Activated T-helper 17 cell treated with anti-CD3 and anti-CD28 coated beads, Interleukin-2, amount 50 U/mL, for 72 hours (primary cell): ENCODE measurements at regions not wholly inside any gene's neighbourhood (a gene's known extent, or its start where the extent isn't known, plus 50 kb on each side); places are given as distances from the start of the nearest gene placed in this dataset.

Source experiments
- ATAC-seq: fragments of 150-1000 bp; cut with Tn5 transposase; replicated peaks from 2 replicates; pipeline ENCODE4 v1.10.0; 2021; ENCODE audit warnings: mild to moderate bottlenecking, moderate library complexity
- H3K27ac Mint-ChIP-seq: one replicate; pipeline ENCODE4 v1.8.0; 2022; ENCODE audit warnings: mixed read lengths
- H3K27me3 Mint-ChIP-seq: one replicate; pipeline ENCODE4 v1.8.0; 2022; ENCODE audit warnings: mixed read lengths
- H3K36me3 Mint-ChIP-seq: one replicate; pipeline ENCODE4 v1.8.0; 2022; ENCODE audit warnings: low read depth, mild to moderate bottlenecking, mixed read lengths
- H3K4me1 Mint-ChIP-seq: one replicate; pipeline ENCODE4 v1.8.0; 2022; ENCODE audit warnings: mixed read lengths
- H3K4me3 Mint-ChIP-seq: one replicate; pipeline ENCODE4 v1.8.0; 2022; ENCODE audit warnings: mild to moderate bottlenecking, mixed read lengths
- H3K9me3 Mint-ChIP-seq: one replicate; pipeline ENCODE4 v1.8.0; 2022; ENCODE audit warnings: mixed read lengths

- Mint-ChIP-seq H3K9me3 (no peaks in the 10 kb centered on the region), H3K4me3 (no peak overlapping the region), H3K27ac (no peak overlapping the region), H3K27me3 (no peaks in the 10 kb centered on the region), H3K36me3 (no peaks in the 10 kb centered on the region), H3K4me1 (no peaks in the 10 kb centered on the region)
- ATAC-seq, result no peak
Measured at GRCh38 chr13:39100996-39101738, 62.9 kb downstream of the NHLRC3 start.

- Mint-ChIP-seq H3K4me1 (no peaks in the 10 kb centered on the region), H3K9me3 (no peaks in the 10 kb centered on the region), H3K27ac (no peak overlapping the region), H3K4me3 (no peak overlapping the region), H3K36me3 (no peaks in the 10 kb centered on the region), H3K27me3 (no peaks in the 10 kb centered on the region)
- no peak for ATAC-seq
Measured at GRCh38 chr13:39102981-39103490, 64.8 kb downstream of the NHLRC3 start.

- H3K9me3 Mint-ChIP-seq, result no peaks in the 10 kb centered on the region
- peaks cover 13% of the 10 kb centered on the region for H3K27me3 Mint-ChIP-seq
- no peak overlapping the region for H3K4me3 Mint-ChIP-seq
- no peaks in the 10 kb centered on the region for H3K4me1 Mint-ChIP-seq
- no peak for ATAC-seq
- H3K27ac Mint-ChIP-seq, result no peak overlapping the region
- no peaks in the 10 kb centered on the region for H3K36me3 Mint-ChIP-seq
Measured at GRCh38 chr13:39105110-39105509, 66.9 kb downstream of the NHLRC3 start.

DNA sequence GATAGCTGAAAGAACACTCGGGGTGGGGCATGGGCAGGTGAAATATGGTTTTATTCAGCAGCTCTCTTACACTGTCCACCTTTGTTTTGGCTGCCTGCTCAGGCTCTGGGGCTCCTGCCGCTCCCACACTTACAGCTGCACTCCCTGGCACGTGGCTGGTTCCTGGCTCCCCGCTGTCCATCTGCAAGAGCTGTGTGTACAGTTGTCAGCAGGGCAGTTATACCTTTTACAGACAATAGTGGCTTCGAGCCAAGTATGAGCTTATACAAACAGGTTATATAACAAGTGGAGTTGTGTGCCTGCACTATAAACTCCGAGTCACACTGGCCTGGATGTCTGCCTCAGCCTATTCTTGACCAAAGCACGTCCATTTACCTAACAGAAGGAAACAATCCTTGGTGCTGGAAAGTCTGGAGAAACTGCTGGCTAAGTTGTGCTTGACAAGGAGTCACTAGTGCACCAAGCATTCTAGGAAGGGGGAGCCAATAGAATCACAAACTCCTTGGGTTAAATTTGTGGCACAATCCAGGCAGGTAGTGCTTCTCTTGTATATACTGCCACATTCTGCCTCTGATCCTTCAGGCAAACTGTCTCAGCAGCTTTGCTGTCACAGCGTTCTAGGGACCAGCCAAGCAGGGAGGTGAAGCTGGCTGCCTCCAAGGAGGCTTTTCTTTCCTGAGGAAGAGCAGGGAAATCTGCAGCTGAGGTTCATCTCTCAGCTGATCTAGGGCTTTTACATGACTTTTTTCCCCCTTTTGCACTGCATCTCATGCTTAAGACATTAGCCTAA, 68.2 kb downstream of the NHLRC3 start:
- no peaks in the 10 kb centered on the region for H3K4me1 Mint-ChIP-seq
- H3K27ac Mint-ChIP-seq, result no peak overlapping the region
- peaks cover 13% of the 10 kb centered on the region for H3K27me3 Mint-ChIP-seq
- H3K9me3 Mint-ChIP-seq, result no peaks in the 10 kb centered on the region
- H3K4me3 Mint-ChIP-seq, result no peak overlapping the region
- H3K36me3 Mint-ChIP-seq, result no peaks in the 10 kb centered on the region
- ATAC-seq, result no peak

GRCh38 chr13:39107561-39107960, 69.3 kb downstream of the NHLRC3 start:
- Mint-ChIP-seq H3K27ac (no peak overlapping the region), H3K4me1 (no peaks in the 10 kb centered on the region), H3K9me3 (no peaks in the 10 kb centered on the region), H3K36me3 (no peaks in the 10 kb centered on the region), H3K4me3 (no peak overlapping the region), H3K27me3 (peaks cover 17% of the 10 kb centered on the region)
- no peak for ATAC-seq

DNA sequence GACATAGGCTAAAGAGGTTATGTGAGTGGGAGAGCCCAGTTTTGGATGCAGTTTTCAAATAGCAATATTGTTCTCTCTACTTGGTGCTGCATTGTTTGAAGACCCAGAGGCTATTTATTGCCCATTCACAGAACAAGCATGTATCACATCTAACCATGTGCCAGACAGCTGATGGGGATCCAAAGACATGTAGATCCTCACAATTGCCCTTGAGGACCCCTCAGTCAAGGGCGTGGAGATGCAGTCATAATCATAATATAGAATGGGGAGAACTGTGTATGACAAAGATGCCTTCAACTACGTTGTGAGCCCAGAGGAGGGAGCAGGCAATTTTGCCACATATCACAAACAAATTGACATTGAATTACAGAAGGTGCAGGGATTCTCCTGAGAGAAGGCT, 70.5 kb downstream of the NHLRC3 start:
- H3K27me3 Mint-ChIP-seq, result peaks cover 17% of the 10 kb centered on the region
- H3K4me3 Mint-ChIP-seq, result no peak overlapping the region
- H3K27ac Mint-ChIP-seq, result no peak overlapping the region
- no peak for ATAC-seq
- no peaks in the 10 kb centered on the region for H3K9me3 Mint-ChIP-seq
- H3K36me3 Mint-ChIP-seq, result no peaks in the 10 kb centered on the region
- H3K4me1 Mint-ChIP-seq, result no peaks in the 10 kb centered on the region

DNA sequence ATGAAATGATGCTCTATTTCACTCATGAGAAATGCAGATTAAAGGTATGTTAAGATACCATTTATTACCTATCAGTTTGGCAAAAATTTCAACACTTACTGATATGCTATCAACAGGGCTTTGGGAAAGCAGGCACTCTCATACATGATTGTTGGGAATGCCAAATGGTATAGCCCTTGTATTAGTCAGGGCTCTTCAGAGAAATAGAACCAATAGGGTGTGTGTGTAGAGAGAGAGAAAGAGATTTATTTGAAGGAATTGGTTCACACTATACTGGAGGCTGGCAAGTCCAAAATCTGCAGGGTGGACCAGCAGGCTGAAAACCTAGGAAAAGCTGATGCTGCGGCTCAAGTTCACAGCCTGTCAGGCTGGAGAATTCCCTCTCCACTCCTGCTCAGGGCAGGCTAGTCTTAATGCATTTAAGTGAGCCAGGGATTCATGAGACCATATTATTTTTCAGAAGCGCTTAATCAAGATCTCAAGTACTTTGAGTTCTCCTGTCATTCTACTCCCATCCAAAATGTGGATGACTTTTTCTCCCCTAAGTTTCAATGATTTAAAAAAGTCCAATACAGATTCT, 72.4 kb downstream of the NHLRC3 start:
- Mint-ChIP-seq H3K36me3 (no peaks in the 10 kb centered on the region), H3K27me3 (peaks cover 17% of the 10 kb centered on the region), H3K4me3 (no peak overlapping the region), H3K27ac (no peak overlapping the region), H3K9me3 (no peaks in the 10 kb centered on the region), H3K4me1 (no peaks in the 10 kb centered on the region)
- no peak for ATAC-seq

- ATAC-seq, result no peak
- Mint-ChIP-seq H3K4me1 (no peaks in the 10 kb centered on the region), H3K9me3 (no peaks in the 10 kb centered on the region), H3K4me3 (no peak overlapping the region), H3K36me3 (no peaks in the 10 kb centered on the region), H3K27me3 (peaks cover 17% of the 10 kb centered on the region), H3K27ac (no peak overlapping the region)
Measured at GRCh38 chr13:39111145-39111544, 72.9 kb downstream of the NHLRC3 start.

- peaks cover 20% of the 10 kb centered on the region for H3K27me3 Mint-ChIP-seq
- no peak for ATAC-seq
- H3K4me3 Mint-ChIP-seq, result no peak overlapping the region
- H3K36me3 Mint-ChIP-seq, result no peaks in the 10 kb centered on the region
- peaks cover 6% of the 10 kb centered on the region for H3K9me3 Mint-ChIP-seq
- no peak overlapping the region for H3K27ac Mint-ChIP-seq
- H3K4me1 Mint-ChIP-seq, result no peaks in the 10 kb centered on the region
Measured at GRCh38 chr13:39119422-39119821, 81.2 kb downstream of the NHLRC3 start.

- peaks cover 2% of the 10 kb centered on the region for H3K9me3 Mint-ChIP-seq
- ATAC-seq, result peak; percentile 37
- no peaks in the 10 kb centered on the region for H3K36me3 Mint-ChIP-seq
Measured at GRCh38 chr13:39123578-39123977, 85.3 kb downstream of the NHLRC3 start.

GRCh38 chr13:39129213-39129612, 91.0 kb downstream of the NHLRC3 start:
- Mint-ChIP-seq H3K9me3 (no peaks in the 10 kb centered on the region), H3K4me1 (no peaks in the 10 kb centered on the region)
- ATAC-seq, result no peak

More at GRCh38 chr13:39123578-39123977, 85.3 kb downstream of the NHLRC3 start:
- H3K27me3 Mint-ChIP-seq, result peaks cover 12% of the 10 kb centered on the region
- no peak overlapping the region for H3K4me3 Mint-ChIP-seq
- H3K27ac Mint-ChIP-seq, result no peak overlapping the region
- no peaks in the 10 kb centered on the region for H3K4me1 Mint-ChIP-seq

GRCh38 chr13:39130301-39130700, 92.0 kb downstream of the NHLRC3 start:
- Mint-ChIP-seq H3K4me3 (no peak overlapping the region), H3K36me3 (no peaks in the 10 kb centered on the region), H3K27me3 (peaks cover 12% of the 10 kb centered on the region), H3K27ac (no peak overlapping the region), H3K4me1 (no peaks in the 10 kb centered on the region), H3K9me3 (no peaks in the 10 kb centered on the region)
- ATAC-seq, result no peak

More at GRCh38 chr13:39129213-39129612, 91.0 kb downstream of the NHLRC3 start:
- Mint-ChIP-seq H3K27me3 (peaks cover 10% of the 10 kb centered on the region), H3K36me3 (no peaks in the 10 kb centered on the region), H3K4me3 (no peak overlapping the region), H3K27ac (no peak overlapping the region)

- Mint-ChIP-seq H3K9me3 (no peaks in the 10 kb centered on the region), H3K4me3 (no peak overlapping the region), H3K36me3 (no peaks in the 10 kb centered on the region), H3K27me3 (peaks cover 11% of the 10 kb centered on the region), H3K4me1 (no peaks in the 10 kb centered on the region), H3K27ac (no peak overlapping the region)
- peak; percentile 34 for ATAC-seq
Measured at GRCh38 chr13:39132286-39133230, 94.3 kb downstream of the NHLRC3 start.

DNA sequence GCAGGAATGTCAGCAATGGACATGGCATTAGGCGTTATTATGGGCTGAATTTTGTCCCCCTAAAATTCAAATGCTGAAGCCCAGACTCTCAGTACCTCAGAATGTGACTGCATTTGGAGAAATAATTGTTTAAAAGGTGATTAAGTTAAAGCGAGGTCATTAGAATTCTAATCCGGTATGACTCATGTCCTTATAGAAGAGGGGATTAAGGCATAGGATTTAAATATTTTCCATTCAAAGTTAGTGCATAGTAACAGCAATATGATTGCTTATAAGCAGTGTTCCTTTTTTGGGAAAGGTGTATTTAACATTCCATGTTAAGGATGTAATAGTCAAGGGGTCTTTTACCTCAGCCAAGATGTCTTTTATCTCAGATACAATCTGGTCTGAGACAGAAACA, 95.5 kb downstream of the NHLRC3 start:
- no peak overlapping the region for H3K27ac Mint-ChIP-seq
- no peaks in the 10 kb centered on the region for H3K36me3 Mint-ChIP-seq
- peaks cover 11% of the 10 kb centered on the region for H3K27me3 Mint-ChIP-seq
- ATAC-seq, result no peak
- no peak overlapping the region for H3K4me3 Mint-ChIP-seq
- no peaks in the 10 kb centered on the region for H3K9me3 Mint-ChIP-seq
- H3K4me1 Mint-ChIP-seq, result no peaks in the 10 kb centered on the region
